Brain microvascular endothelial cell (primary cell): ENCODE measurements at regions not wholly inside any gene's neighbourhood (a gene's known extent, or its start where the extent isn't known, plus 50 kb on each side); places are given as distances from the start of the nearest gene placed in this dataset.

Source experiments
- DNase-seq: peaks from one replicate; pipeline ENCODE4 v3.0.0-alpha.2; 2020
- H3K27ac ChIP-seq: fragments of 250-450 bp; sonication (Bioruptor Pico); 2 replicates; pipeline ENCODE4 v1.5.1; 2020; ENCODE audit warnings: mild to moderate bottlenecking, moderate library complexity
- H3K27me3 ChIP-seq: fragments of 250-450 bp; sonication (Bioruptor Pico); replicated peaks from 2 replicates; pipeline ENCODE4 v1.5.1; 2020; ENCODE audit warnings: mild to moderate bottlenecking
- H3K36me3 ChIP-seq: fragments of 250-450 bp; sonication (Bioruptor Pico); replicated peaks from 2 replicates; pipeline ENCODE4 v1.5.1; 2020; ENCODE audit warnings: mild to moderate bottlenecking
- H3K4me3 ChIP-seq: 2 replicates; pipeline ENCODE4 v1.5.1; 2011; ENCODE audit warnings: low read depth, mild to moderate bottlenecking, control low read depth, low read length, moderate library complexity
- CTCF ChIP-seq: IDR thresholded peaks from 2 replicates; pipeline ENCODE4 v1.5.1; 2011; ENCODE audit warnings: low read depth, mild to moderate bottlenecking, moderate library complexity, low read length, control low read depth, inconsistent platforms; ENCODE audit errors: missing control alignments
- in situ Hi-C: cut with HindIII; loops from 2 replicates; pipeline ENCODE4 v1.10.0; 2017; ENCODE audit warnings: low sequenced_read_pairs, low pct_ligation_motif_present

GRCh38 chr2:52112141-52112540 is 1080.2 kb upstream of the NRXN1 start:
- Histone ChIP-seq H3K4me3 (no peak overlapping the region), H3K27ac (no peak overlapping the region), H3K27me3 (no peaks in the 10 kb centered on the region), H3K36me3 (no peaks in the 10 kb centered on the region)
- no peak for TF ChIP-seq CTCF
- in situ Hi-C loops: no loop called here
- DNase-seq: no peak

DNA sequence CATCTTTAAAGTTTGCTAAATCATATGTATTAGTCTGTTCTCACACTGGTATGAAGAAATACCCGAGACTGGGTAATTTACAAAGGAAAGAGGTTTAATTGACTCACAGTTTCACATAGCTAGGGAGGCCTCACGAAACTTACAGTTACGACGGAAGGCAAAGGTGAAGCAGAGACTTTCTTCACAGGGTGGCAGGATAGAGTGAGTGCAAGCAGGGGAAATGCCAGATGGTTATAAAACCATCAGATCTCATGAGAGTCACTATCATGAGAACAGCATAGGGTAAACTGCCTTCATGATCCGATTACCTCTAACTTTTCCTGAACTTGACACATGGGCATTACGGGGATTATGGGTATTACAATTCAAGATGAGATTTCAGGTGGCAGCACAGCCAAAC is 1075.2 kb upstream of the NRXN1 start:
- H3K4me3 ChIP-seq: no peak overlapping the region
- no peak overlapping the region for H3K27ac ChIP-seq
- H3K27me3 ChIP-seq: no peaks in the 10 kb centered on the region
- TF ChIP-seq CTCF: no peak
- in situ Hi-C loops: no loop called here
- H3K36me3 ChIP-seq: no peaks in the 10 kb centered on the region
- no peak for DNase-seq

GRCh38 chr2:52097071-52097470 is 1065.1 kb upstream of the NRXN1 start:
- H3K36me3 ChIP-seq: no peaks in the 10 kb centered on the region
- no peaks in the 10 kb centered on the region for H3K27me3 ChIP-seq
- H3K27ac ChIP-seq: no peak overlapping the region
- DNase-seq: no peak
- H3K4me3 ChIP-seq: no peak overlapping the region
- in situ Hi-C loops: no loop called here
- TF ChIP-seq CTCF: no peak

GRCh38 chr2:52084759-52085158 is 1052.8 kb upstream of the NRXN1 start:
- no peaks in the 10 kb centered on the region for H3K27me3 ChIP-seq
- H3K4me3 ChIP-seq: no peak overlapping the region
- no peak for TF ChIP-seq CTCF
- H3K36me3 ChIP-seq: no peaks in the 10 kb centered on the region
- in situ Hi-C loops: no loop called here
- no peak overlapping the region for H3K27ac ChIP-seq
- no peak for DNase-seq

DNA sequence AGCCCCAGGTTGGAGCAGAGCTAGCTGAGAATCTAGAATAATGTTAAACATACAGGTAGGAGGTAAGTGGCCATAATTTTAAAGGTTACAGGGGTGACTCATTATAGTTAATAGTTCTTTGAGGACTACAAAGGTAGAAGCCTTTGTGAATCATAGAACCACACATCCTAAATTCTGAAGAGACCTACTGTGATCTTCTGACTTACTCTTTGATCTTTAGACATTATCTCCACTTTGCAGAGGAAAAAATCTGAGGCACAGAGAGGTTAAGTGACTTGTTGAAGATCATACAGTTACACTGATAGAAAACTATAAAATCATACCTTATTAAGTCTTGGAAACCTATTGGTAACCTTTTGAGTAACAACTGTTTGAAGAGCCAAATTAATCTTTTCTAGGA is 1051.3 kb upstream of the NRXN1 start:
- H3K27ac ChIP-seq: no peak overlapping the region
- H3K27me3 ChIP-seq: no peaks in the 10 kb centered on the region
- no peak overlapping the region for H3K4me3 ChIP-seq
- no peak for DNase-seq
- no peak for TF ChIP-seq CTCF
- no peaks in the 10 kb centered on the region for H3K36me3 ChIP-seq
- in situ Hi-C loops: no loop called here

DNA sequence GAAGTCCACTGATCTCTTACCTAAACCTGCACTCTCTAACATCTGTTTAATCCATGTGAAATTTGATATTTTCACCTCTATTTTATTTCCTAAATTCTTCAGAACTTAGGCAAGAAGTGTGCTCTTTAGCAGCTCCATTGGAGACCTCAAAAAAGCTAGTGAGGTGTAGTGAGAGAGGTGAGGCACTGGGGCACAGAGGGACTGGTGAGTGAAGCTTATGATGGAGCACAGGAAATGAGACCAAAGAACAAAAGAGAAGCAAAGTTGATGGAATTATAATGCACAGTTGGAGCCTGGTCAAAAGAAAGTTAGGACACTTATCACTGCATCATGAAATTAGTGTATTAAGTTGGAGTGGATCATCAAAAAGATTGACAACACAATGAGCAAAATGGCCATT is 1050.7 kb upstream of the NRXN1 start:
- Histone ChIP-seq H3K27me3 (no peaks in the 10 kb centered on the region), H3K27ac (no peak overlapping the region), H3K36me3 (no peaks in the 10 kb centered on the region), H3K4me3 (no peak overlapping the region)
- no peak for DNase-seq
- no peak for TF ChIP-seq CTCF
- in situ Hi-C loops: no loop called here
